ENCODE measurements at regions not wholly inside any gene's neighbourhood (a gene's known extent, or its start where the extent isn't known, plus 50 kb on each side); places are given as distances from the start of the nearest gene placed in this dataset.

GRCh38 chr1:5519366-5520135 lies 472.7 kb downstream of the NPHP4 start:
- Histone ChIP-seq H3K4me2 (ENCODE audit: low read length) (no peak overlapping the region), H3K36me3 (ENCODE audit: control insufficient read depth, insufficient read depth, low read length) (no peaks in the 10 kb centered on the region)

DNA sequence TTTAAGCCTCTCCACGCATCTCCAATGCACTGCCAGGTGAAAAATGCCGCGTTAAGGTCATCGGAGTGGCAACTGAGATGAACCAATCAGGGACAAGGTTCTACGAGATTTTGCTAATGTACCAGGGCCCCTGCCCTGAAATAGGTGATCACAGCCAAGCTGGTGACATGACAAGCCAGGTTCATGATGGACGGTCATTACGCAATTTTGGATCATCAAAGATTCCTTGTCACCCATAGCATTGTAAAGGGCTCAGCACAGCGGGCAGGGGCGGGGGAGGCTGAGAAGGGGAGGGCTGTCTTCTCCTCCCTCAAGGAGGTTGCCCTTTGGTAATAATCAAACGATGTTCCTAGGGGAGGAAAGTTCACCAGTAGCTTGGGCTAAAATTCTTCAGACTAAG lies 475.5 kb downstream of the NPHP4 start:
- no peaks in the 10 kb centered on the region for H3K4me1 ChIP-seq
- TF ChIP-seq CTCF (IDR thresholded peaks at IDR 0.05) = no peak
- H3K9ac ChIP-seq = no peak overlapping the region
- H3K4me3 ChIP-seq (ENCODE audit: low read depth, low read length) = no peak overlapping the region
- H3K36me3 ChIP-seq (ENCODE audit: control insufficient read depth, insufficient read depth, low read length) = no peaks in the 10 kb centered on the region
- no peak overlapping the region for H2AFZ ChIP-seq
- H3K79me2 ChIP-seq = no peaks in the 10 kb centered on the region
- H3K4me2 ChIP-seq (ENCODE audit: low read length) = no peak overlapping the region
- no peak overlapping the region for H3K27ac ChIP-seq
- H3K9me3 ChIP-seq (ENCODE audit: control insufficient read depth, low read length) = no peaks in the 10 kb centered on the region
- no peaks in the 10 kb centered on the region for H3K27me3 ChIP-seq (ENCODE audit: control insufficient read depth, insufficient read depth, low read length)

More at GRCh38 chr1:5519366-5520135, 472.7 kb downstream of the NPHP4 start:
- Histone ChIP-seq H3K79me2 (no peaks in the 10 kb centered on the region), H3K4me3 (ENCODE audit: low read depth, low read length) (no peak overlapping the region), H2AFZ (no peak overlapping the region), H3K27me3 (ENCODE audit: control insufficient read depth, insufficient read depth, low read length) (no peaks in the 10 kb centered on the region), H3K9me3 (ENCODE audit: control insufficient read depth, low read length) (no peaks in the 10 kb centered on the region), H3K9ac (no peak overlapping the region), H3K4me1 (no peaks in the 10 kb centered on the region), H3K27ac (no peak overlapping the region)
- TF ChIP-seq CTCF (IDR thresholded peaks at IDR 0.05) = no peak

DNA sequence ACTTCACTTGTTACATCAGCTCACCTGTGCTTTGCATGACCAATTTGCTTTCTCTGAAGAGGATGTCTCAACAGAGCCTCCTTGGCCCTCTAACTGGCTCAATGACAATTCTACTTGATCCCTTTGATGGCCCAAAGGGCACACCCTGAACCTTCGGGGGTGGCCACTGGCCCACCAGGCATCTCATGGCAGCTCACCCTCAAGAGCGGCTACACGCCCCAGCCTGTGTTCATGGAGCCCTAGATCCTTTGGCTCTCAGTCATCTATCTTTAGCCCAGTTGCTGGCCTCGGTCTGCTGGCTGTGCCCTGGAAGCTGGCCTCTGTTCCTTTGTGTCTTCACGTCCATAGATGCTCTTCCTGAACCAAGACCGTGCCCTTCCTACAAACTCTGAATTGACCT lies 476.7 kb downstream of the NPHP4 start:
- Histone ChIP-seq H3K27me3 (ENCODE audit: control insufficient read depth, insufficient read depth, low read length) (no peaks in the 10 kb centered on the region), H2AFZ (no peak overlapping the region), H3K79me2 (no peaks in the 10 kb centered on the region), H3K27ac (no peak overlapping the region), H3K36me3 (ENCODE audit: control insufficient read depth, insufficient read depth, low read length) (no peaks in the 10 kb centered on the region), H3K4me3 (ENCODE audit: low read depth, low read length) (no peak overlapping the region), H3K9me3 (ENCODE audit: control insufficient read depth, low read length) (no peaks in the 10 kb centered on the region), H3K4me2 (ENCODE audit: low read length) (no peak overlapping the region), H3K9ac (no peak overlapping the region), H3K4me1 (no peaks in the 10 kb centered on the region)
- TF ChIP-seq CTCF (IDR thresholded peaks at IDR 0.05) = no peak

DNA sequence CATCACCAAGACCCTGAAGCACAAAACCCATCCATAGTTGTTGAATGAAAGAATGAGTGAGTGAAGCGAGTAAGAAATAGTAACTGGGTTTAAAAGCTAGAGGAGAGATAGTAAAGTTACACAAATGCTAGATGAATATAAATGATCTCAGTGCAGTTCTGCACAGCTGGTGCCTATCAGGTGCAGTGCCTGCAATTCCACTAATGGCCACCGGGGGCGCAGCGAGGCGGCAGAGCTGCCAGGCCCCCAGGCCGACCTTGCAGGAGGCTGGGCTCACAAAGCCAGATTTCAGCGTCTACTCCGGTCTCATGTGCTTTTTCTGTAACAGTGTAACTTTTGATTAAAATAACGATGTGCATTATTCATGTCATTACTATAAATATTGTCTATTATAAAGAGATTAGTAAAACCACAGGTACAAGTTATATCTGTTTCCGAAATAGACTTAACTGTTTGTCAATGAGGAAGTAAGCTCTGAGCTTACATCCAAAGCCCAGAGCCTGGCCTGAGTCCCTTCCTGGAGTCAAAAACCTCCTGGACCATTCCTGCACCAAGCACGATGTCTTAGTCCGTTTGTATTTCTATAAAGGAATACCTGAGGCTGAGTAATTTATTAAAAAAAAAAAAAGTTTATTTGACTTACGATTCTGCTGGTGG lies 477.6 kb downstream of the NPHP4 start:
- H3K27ac ChIP-seq = no peak overlapping the region
- H3K9ac ChIP-seq = no peak overlapping the region
- H3K79me2 ChIP-seq = no peaks in the 10 kb centered on the region
- H3K4me1 ChIP-seq = no peaks in the 10 kb centered on the region
- no peak overlapping the region for H3K4me3 ChIP-seq (ENCODE audit: low read depth, low read length)
- no peak overlapping the region for H3K4me2 ChIP-seq (ENCODE audit: low read length)
- no peaks in the 10 kb centered on the region for H3K27me3 ChIP-seq (ENCODE audit: control insufficient read depth, insufficient read depth, low read length)
- H3K9me3 ChIP-seq (ENCODE audit: control insufficient read depth, low read length) = no peaks in the 10 kb centered on the region
- H3K36me3 ChIP-seq (ENCODE audit: control insufficient read depth, insufficient read depth, low read length) = no peaks in the 10 kb centered on the region
- TF ChIP-seq CTCF (IDR thresholded peaks at IDR 0.05) = peak; percentile 99
- H2AFZ ChIP-seq = no peak overlapping the region
